ENCODE measurements at regions not wholly inside any gene's neighbourhood (a gene's known extent, or its start where the extent isn't known, plus 50 kb on each side); places are given as distances from the start of the nearest gene placed in this dataset.

DNA sequence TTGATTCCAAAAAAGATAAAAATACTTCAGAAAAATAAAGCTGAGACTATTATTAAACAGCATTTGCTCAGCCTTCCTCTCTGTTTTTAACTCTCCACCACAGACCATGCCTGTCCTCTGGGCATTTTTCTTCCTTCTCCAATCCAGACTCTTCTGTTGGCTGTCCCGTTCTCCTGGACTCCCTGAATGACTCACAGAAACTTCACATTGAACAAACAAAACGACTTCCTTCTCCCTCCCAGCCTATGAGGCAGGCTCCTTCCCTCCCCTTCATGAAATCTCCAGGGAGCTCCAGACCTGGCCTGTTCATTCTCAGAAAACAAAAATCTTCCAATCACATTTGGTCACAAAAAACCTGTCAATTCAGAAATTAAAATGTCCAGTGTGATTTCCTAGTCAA, 421.3 kb downstream of the NPHP4 start:
- 51 to 65% methylated on average over 2 of the region's 2 CpGs for WGBS, 2 donors
- H3K4me1 ChIP-seq, result no peaks in the 10 kb centered on the region
- intact Hi-C loops (cut with DNase I; ENCODE audit: low total_unique reads), result no loop called here
- no peak for TF ChIP-seq POLR2A (IDR thresholded peaks at IDR 0.05)
- TF ChIP-seq, protein P1, sequence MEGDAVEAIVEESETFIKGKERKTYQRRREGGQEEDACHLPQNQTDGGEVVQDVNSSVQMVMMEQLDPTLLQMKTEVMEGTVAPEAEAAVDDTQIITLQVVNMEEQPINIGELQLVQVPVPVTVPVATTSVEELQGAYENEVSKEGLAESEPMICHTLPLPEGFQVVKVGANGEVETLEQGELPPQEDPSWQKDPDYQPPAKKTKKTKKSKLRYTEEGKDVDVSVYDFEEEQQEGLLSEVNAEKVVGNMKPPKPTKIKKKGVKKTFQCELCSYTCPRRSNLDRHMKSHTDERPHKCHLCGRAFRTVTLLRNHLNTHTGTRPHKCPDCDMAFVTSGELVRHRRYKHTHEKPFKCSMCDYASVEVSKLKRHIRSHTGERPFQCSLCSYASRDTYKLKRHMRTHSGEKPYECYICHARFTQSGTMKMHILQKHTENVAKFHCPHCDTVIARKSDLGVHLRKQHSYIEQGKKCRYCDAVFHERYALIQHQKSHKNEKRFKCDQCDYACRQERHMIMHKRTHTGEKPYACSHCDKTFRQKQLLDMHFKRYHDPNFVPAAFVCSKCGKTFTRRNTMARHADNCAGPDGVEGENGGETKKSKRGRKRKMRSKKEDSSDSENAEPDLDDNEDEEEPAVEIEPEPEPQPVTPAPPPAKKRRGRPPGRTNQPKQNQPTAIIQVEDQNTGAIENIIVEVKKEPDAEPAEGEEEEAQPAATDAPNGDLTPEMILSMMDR (IDR thresholded peaks at IDR 0.05), result no peak
- H3K27me3 ChIP-seq, result no peaks in the 10 kb centered on the region
- H3K4me3 ChIP-seq, result no peak overlapping the region
- no peaks in the 10 kb centered on the region for H3K36me3 ChIP-seq (ENCODE audit: low read depth, missing control alignments)
- DNase-seq, result no peak
- no peak overlapping the region for H3K27ac ChIP-seq
- no peaks in the 10 kb centered on the region for H3K9me3 ChIP-seq

DNA sequence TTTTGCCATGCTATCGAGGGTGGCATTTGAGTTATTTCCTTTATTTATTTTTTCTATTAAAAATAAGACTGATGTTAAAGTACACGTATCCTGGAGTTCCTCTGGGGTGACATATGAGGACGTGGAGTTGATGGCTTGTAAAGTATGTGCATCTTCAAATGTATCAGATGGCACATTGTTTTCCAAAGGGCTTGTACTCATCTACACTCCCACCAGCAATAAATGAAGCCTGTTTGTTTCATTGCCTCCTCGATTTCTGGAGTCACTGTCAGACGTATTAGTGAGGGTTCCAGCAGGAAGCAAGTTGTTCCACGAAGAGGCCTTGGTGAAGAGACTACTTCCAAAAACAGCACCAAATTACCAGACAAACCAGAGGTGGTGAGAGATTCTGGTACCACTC, 423.9 kb downstream of the NPHP4 start:
- no peak for DNase-seq
- Histone ChIP-seq H3K27ac (no peak overlapping the region), H3K4me1 (no peaks in the 10 kb centered on the region), H3K9me3 (no peaks in the 10 kb centered on the region), H3K36me3 (ENCODE audit: low read depth, missing control alignments) (no peaks in the 10 kb centered on the region), H3K4me3 (no peak overlapping the region), H3K27me3 (no peaks in the 10 kb centered on the region)
- WGBS, 2 donors, result 74 to 80% methylated on average over 6 of the region's 6 CpGs
- no peak for TF ChIP-seq POLR2A (IDR thresholded peaks at IDR 0.05)
- TF ChIP-seq, protein P1 (IDR thresholded peaks at IDR 0.05), result no peak
- intact Hi-C loops (cut with DNase I; ENCODE audit: low total_unique reads), result no loop called here

GRCh38 chr1:5567839-5568238, 424.4 kb downstream of the NPHP4 start:
- Histone ChIP-seq H3K4me1 (no peaks in the 10 kb centered on the region), H3K4me3 (no peak overlapping the region), H3K36me3 (ENCODE audit: low read depth, missing control alignments) (no peaks in the 10 kb centered on the region), H3K27ac (no peak overlapping the region), H3K27me3 (no peaks in the 10 kb centered on the region), H3K9me3 (no peaks in the 10 kb centered on the region)
- TF ChIP-seq, protein P1 (IDR thresholded peaks at IDR 0.05), result no peak
- TF ChIP-seq POLR2A (IDR thresholded peaks at IDR 0.05), result no peak
- DNase-seq, result no peak
- intact Hi-C loops (cut with DNase I; ENCODE audit: low total_unique reads), result no loop called here
- WGBS, 2 donors, result 73 to 76% methylated on average over 3 of the region's 3 CpGs

GRCh38 chr1:5566924-5567323, 425.3 kb downstream of the NPHP4 start:
- no peak for TF ChIP-seq POLR2A (IDR thresholded peaks at IDR 0.05)
- TF ChIP-seq, protein P1 (IDR thresholded peaks at IDR 0.05), result no peak
- H3K4me1 ChIP-seq, result no peaks in the 10 kb centered on the region
- no peak overlapping the region for H3K4me3 ChIP-seq
- no peaks in the 10 kb centered on the region for H3K27me3 ChIP-seq
- 72 to 80% methylated on average over 2 to 4 of the region's 4 CpGs for WGBS, 2 donors
- H3K27ac ChIP-seq, result no peak overlapping the region
- H3K36me3 ChIP-seq (ENCODE audit: low read depth, missing control alignments), result no peaks in the 10 kb centered on the region
- DNase-seq, result no peak
- no peaks in the 10 kb centered on the region for H3K9me3 ChIP-seq
- intact Hi-C loops (cut with DNase I; ENCODE audit: low total_unique reads), result no loop called here

DNA sequence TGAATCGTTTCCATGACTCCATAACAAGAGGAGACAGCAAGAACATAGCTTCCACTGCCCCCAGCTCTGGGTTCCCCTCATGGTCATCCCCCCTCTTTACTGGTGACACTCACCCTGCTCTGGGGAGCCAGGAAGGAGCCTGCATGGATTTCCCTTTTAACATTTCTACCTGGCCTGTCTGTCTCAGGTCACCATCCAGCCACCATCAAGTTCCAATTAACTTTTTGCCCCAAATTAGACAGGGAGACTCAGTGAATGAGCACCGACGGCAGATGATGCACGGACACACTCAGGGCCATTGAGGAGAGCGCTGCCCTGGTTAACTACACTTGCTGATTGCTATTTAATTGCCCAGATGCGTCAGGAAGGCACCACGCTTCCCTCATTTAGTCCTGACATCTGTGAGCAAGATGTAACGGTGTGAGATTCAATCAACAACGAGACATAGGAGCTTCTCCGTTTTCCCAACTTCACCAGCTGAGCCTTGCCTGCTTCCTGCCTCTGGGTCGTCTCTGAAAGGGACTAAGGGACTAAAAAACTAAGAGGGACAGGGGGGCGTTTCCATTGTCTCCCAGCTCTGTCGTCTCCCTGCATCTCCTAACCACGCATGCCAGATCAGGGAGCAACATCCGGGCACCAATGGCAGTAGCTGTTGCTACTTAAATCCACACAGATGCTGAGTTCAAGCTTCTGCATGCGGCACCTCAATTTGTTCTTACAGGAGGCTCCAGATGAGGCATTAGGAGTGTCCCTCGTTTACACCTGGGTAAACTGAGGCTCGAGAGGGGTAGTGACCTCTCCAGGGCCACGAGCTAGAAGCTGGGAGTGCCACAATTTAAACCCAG, 426.7 kb downstream of the NPHP4 start:
- no peak overlapping the region for H3K27ac ChIP-seq
- no peaks in the 10 kb centered on the region for H3K27me3 ChIP-seq
- TF ChIP-seq POLR2A (IDR thresholded peaks at IDR 0.05), result no peak
- TF ChIP-seq, protein P1 (IDR thresholded peaks at IDR 0.05), result no peak
- 69 to 73% methylated on average over 19 of the region's 19 CpGs for WGBS, 2 donors
- H3K36me3 ChIP-seq (ENCODE audit: low read depth, missing control alignments), result no peaks in the 10 kb centered on the region
- intact Hi-C loops (cut with DNase I; ENCODE audit: low total_unique reads), result no loop called here
- DNase-seq, result no peak
- no peaks in the 10 kb centered on the region for H3K9me3 ChIP-seq
- H3K4me3 ChIP-seq, result no peak overlapping the region
- no peaks in the 10 kb centered on the region for H3K4me1 ChIP-seq
